MCF 10A (cell line): ENCODE measurements at regions not wholly inside any gene's neighbourhood (a gene's known extent, or its start where the extent isn't known, plus 50 kb on each side); places are given as distances from the start of the nearest gene placed in this dataset.

Experiments used
- BruUV-seq: library from RNA; stranded (reverse); fragments of 400-500 nt; replicated peaks from 2 replicates; lab custom pipeline; 2021; lab: Mats Ljungman, UMichigan
- CTCF ChIA-PET: fragments of 300-600 bp; sonication (Branson Sonifier 250); formaldehyde crosslinking; extraction: SDS; loops from one replicate; lab custom pipeline; 2021; ENCODE audit warnings: antibody characterized with exemption, inconsistent platforms; lab: Yijun Ruan, JAX
- POLR2A ChIA-PET: fragments of 300-600, 350-650 bp; sonication (Branson Sonifier 250); formaldehyde crosslinking; extraction: SDS; loops from one replicate; lab custom pipeline; 2020; ENCODE audit warnings: antibody characterized with exemption, inconsistent platforms; lab: Yijun Ruan, JAX
- DNase-seq: peaks from one replicate; pipeline ENCODE4 v3.0.0-alpha.2; 2018; ENCODE audit not compliant: unreplicated experiment
- H3K27ac Mint-ChIP-seq: one replicate; pipeline ENCODE4 v1.8.0; 2022; ENCODE audit warnings: mild to moderate bottlenecking, low read depth, mixed read lengths; ENCODE audit not compliant: unreplicated experiment
- H3K27me3 Mint-ChIP-seq: one replicate; pipeline ENCODE4 v1.8.0; 2022; ENCODE audit warnings: mixed read lengths; ENCODE audit not compliant: insufficient read depth, unreplicated experiment
- H3K36me3 Mint-ChIP-seq: one replicate; pipeline ENCODE4 v1.8.0; 2022; ENCODE audit warnings: mild to moderate bottlenecking, moderate library complexity, mixed read lengths; ENCODE audit not compliant: insufficient read depth, unreplicated experiment
- H3K4me1 Mint-ChIP-seq: one replicate; pipeline ENCODE4 v1.8.0; 2022; ENCODE audit warnings: mixed read lengths; ENCODE audit not compliant: insufficient read depth, unreplicated experiment
- H3K4me3 Mint-ChIP-seq: one replicate; pipeline ENCODE4 v1.8.0; 2022; ENCODE audit warnings: mild to moderate bottlenecking, moderate library complexity, mixed read lengths; ENCODE audit not compliant: unreplicated experiment
- H3K9me3 Mint-ChIP-seq: one replicate; pipeline ENCODE4 v1.8.0; 2022; ENCODE audit warnings: mixed read lengths; ENCODE audit not compliant: unreplicated experiment
- intact Hi-C: fragments of 100-400 bp; cut with micrococcal nuclease; formaldehyde crosslinking; loops from 2 replicates; pipeline ENCODE4 v1.14.1; 2022
- TF ChIP-seq, protein P1 (sequence below): fragments of 200-600 bp; IDR thresholded peaks from one replicate; pipeline ENCODE4 v1.8.0; 2022; ENCODE audit warnings: antibody characterized with exemption, mild to moderate bottlenecking; ENCODE audit not compliant: unreplicated experiment

DNA sequence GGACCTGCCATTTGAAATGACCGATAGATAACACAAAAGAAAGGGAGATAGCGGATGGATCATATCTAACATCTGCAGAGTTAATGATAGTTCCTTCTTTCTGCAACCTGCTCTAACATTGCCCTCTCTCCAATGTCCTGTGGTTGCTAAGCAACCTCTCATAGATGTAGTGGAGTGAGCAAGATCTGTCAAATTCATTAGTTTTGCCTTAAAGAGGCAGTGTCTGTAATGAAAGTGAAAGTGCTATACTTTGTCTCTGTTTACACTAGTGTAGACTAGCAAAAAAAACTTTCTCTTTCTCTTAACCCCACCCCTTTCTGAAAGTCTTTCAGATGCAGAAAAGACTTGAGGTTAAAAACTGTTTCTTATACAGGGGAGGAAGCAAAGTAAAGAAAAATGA lies 1196.9 kb downstream of the SORCS3 start:
- TF ChIP-seq, protein P1, sequence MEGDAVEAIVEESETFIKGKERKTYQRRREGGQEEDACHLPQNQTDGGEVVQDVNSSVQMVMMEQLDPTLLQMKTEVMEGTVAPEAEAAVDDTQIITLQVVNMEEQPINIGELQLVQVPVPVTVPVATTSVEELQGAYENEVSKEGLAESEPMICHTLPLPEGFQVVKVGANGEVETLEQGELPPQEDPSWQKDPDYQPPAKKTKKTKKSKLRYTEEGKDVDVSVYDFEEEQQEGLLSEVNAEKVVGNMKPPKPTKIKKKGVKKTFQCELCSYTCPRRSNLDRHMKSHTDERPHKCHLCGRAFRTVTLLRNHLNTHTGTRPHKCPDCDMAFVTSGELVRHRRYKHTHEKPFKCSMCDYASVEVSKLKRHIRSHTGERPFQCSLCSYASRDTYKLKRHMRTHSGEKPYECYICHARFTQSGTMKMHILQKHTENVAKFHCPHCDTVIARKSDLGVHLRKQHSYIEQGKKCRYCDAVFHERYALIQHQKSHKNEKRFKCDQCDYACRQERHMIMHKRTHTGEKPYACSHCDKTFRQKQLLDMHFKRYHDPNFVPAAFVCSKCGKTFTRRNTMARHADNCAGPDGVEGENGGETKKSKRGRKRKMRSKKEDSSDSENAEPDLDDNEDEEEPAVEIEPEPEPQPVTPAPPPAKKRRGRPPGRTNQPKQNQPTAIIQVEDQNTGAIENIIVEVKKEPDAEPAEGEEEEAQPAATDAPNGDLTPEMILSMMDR, result no peak
- Mint-ChIP-seq H3K9me3 (no peaks in the 10 kb centered on the region), H3K27ac (peak overlapping the region; percentile 68), H3K4me1 (peaks cover 9% of the 10 kb centered on the region), H3K36me3 (no peaks in the 10 kb centered on the region), H3K4me3 (peak overlapping the region; percentile 72), H3K27me3 (no peaks in the 10 kb centered on the region)
- no TSS peak for BruUV-seq
- peak; percentile 44 for DNase-seq
- CTCF ChIA-PET, result no interaction called here
- intact Hi-C loops, result no loop called here
- POLR2A ChIA-PET, result no interaction called here

DNA sequence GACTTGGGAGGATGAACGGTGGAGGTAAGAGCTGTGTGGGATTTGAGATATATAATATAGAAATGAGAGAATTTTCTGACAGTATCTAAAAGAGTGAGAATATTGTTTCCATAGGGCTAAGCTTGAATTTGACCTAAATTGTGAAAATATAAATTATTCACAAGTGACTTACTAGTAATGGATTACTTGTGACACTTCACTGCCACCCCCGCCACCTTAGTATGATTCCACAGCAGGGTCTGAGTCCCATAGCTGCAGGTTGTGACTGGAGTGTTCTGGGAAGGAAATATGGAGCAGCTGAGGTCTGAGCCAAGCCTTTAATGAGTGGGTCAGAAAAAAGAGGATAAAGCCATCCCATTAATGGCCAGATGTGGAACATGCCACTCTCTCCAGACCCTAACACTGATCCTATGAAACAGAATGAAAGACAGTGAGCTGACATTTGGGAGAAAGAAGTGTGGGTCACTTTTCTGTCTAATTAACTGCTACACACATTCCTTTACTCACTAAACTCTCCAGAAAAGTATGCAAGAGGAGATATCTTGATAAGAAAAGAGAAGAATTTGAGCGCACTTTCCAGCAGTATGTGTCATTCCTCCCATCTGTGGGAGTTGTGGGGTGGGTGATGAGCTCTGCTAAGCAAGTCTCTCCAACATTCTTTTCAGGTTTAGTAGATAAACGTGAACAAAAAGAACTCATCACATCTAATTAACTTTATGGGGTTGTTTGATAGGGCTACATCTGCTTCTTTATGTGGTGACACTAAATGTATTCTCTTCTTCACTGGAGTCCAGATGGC lies 1193.4 kb downstream of the SORCS3 start:
- Mint-ChIP-seq H3K27me3 (no peaks in the 10 kb centered on the region), H3K4me3 (no peak overlapping the region), H3K36me3 (no peaks in the 10 kb centered on the region), H3K27ac (no peak overlapping the region), H3K9me3 (no peaks in the 10 kb centered on the region), H3K4me1 (peaks cover 9% of the 10 kb centered on the region)
- POLR2A ChIA-PET, result no interaction called here
- TF ChIP-seq, protein P1, result no peak
- no TSS peak for BruUV-seq
- no peak for DNase-seq
- intact Hi-C loops, result no loop called here
- CTCF ChIA-PET, result interaction anchor here (0.6 to 0.9 kb wide), 3 partner anchors 36 to 632 kb away, joined by 3 to 4 read pairs (median 4); no protein-coding TSS in a partner anchor

DNA sequence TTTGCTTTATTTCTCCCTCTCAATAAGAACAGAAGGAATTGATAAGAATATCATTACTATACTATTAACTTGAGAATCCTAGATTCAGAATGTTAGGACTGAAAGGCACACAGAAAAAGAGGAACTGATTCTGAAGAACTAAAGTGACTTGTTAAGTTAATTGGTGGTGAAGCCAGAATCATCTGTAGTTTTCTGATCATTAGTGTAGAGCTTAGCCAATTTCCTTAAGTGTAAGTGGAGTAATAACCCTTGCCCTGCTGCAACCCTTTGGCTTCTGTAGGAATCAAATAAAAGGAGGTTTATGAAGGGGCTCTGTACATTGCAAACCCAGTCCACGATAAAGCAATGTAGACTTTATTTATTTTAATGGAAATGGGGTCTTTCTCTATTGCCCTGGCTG lies 1186.0 kb downstream of the SORCS3 start:
- H3K9me3 Mint-ChIP-seq, result peaks cover 5% of the 10 kb centered on the region
- no peak overlapping the region for H3K4me3 Mint-ChIP-seq
- no peaks in the 10 kb centered on the region for H3K36me3 Mint-ChIP-seq
- POLR2A ChIA-PET, result interaction anchor here (0.6 kb wide), 1 partner anchor 324 kb away, joined by 3 read pairs; no protein-coding TSS in a partner anchor
- no peak overlapping the region for H3K27ac Mint-ChIP-seq
- H3K27me3 Mint-ChIP-seq, result no peaks in the 10 kb centered on the region
- TF ChIP-seq, protein P1, result no peak
- no peaks in the 10 kb centered on the region for H3K4me1 Mint-ChIP-seq
- intact Hi-C loops, result no loop called here
- CTCF ChIA-PET, result no interaction called here
- BruUV-seq, result no TSS peak
- no peak for DNase-seq

DNA sequence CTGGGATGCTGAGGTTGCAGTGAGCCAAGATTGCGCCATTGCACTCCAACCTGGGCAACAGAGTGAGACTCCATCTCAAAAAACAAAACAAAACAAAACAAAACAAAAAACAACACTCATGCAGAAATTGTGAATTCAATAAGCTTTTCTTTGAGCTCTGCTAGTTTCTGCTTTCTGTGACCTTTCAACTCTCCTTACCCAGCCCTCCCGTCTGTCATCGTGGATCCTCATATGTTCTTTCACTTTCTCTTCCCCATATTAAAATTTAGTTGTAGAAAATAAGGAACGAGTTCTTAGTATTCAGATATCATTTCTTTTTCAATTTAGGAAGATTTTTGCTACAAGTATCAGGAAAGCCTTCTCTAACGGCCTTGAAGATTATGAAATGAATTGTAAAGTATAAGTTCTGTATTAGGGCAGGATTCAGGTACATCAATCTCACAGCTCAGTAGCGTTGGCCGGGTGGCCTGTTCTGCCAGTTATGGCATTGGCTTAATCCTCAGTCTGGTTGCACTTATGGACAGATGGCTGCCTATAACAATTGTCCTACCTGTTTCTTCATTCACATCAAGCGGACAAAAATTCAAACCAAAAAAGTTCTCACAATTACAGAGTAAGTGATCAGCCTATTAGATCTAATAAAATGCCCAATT lies 1167.0 kb downstream of the SORCS3 start:
- Mint-ChIP-seq H3K4me3 (no peak overlapping the region), H3K27ac (no peak overlapping the region), H3K4me1 (no peaks in the 10 kb centered on the region), H3K27me3 (no peaks in the 10 kb centered on the region), H3K9me3 (no peaks in the 10 kb centered on the region), H3K36me3 (no peaks in the 10 kb centered on the region)
- CTCF ChIA-PET, result no interaction called here
- DNase-seq, result no peak
- POLR2A ChIA-PET, result no interaction called here
- intact Hi-C loops, result no loop called here
- TF ChIP-seq, protein P1, result no peak
- no TSS peak for BruUV-seq
